WERI-Rb-1 (cell line): ENCODE measurements at regions not wholly inside any gene's neighbourhood (a gene's known extent, or its start where the extent isn't known, plus 50 kb on each side); places are given as distances from the start of the nearest gene placed in this dataset.

Experiments used
- DNase-seq: peaks from one replicate; pipeline ENCODE4 v3.0.0-alpha.2; 2020
- H3K27ac ChIP-seq: fragments of 250-450 bp; sonication (Bioruptor Pico); 2 replicates; pipeline ENCODE4 v1.5.1; 2020; ENCODE audit warnings: mild to moderate bottlenecking, moderate library complexity
- H3K27me3 ChIP-seq: fragments of 250-450 bp; sonication (Bioruptor Pico); 2 replicates; pipeline ENCODE4 v1.5.1; 2021; ENCODE audit warnings: mild to moderate bottlenecking, low read depth, moderate library complexity; ENCODE audit not compliant: insufficient read depth, severe bottlenecking
- H3K36me3 ChIP-seq: fragments of 250-450 bp; sonication (Bioruptor Pico); 2 replicates; pipeline ENCODE4 v1.5.1; 2020; ENCODE audit warnings: mild to moderate bottlenecking, moderate library complexity
- H3K4me3 ChIP-seq: 2 replicates; pipeline ENCODE4 v1.5.1; 2011; ENCODE audit warnings: low read depth, mild to moderate bottlenecking, control low read depth, low read length
- H3K9me3 ChIP-seq: fragments of 250-450 bp; sonication (Bioruptor Pico); 2 replicates; pipeline ENCODE4 v1.5.1; 2021; ENCODE audit warnings: mild to moderate bottlenecking, moderate library complexity; ENCODE audit not compliant: severe bottlenecking
- CTCF ChIP-seq: IDR thresholded peaks from 2 replicates; pipeline ENCODE4 v1.5.1; 2011; ENCODE audit warnings: low read depth, mild to moderate bottlenecking, control low read depth, inconsistent platforms, low read length

DNA sequence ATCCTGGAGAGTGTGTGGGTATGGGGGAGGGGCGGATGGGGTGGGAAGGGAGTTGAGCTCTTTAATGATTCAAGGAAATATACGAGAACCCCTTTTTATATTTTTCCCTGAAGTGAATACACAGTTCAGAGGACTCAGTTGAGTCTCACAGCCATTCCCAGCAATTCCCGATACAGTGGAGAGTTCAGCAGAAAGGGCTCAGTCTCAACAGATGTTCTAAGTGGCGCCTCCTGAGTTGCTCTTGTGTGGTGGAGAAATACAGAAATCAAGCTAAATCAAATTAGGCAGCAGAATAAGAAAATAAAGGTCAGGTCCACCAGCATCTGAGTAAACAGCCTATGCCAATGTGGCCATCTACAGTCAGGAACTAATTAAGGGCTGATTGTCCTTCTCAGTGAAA lies 372.1 kb downstream of the NR2F2 start:
- H3K27ac ChIP-seq: no peak overlapping the region
- TF ChIP-seq CTCF: no peak
- H3K9me3 ChIP-seq: no peaks in the 10 kb centered on the region
- no peak for DNase-seq
- H3K36me3 ChIP-seq: no peaks in the 10 kb centered on the region
- H3K4me3 ChIP-seq: no peak overlapping the region
- H3K27me3 ChIP-seq: peaks cover 54% of the 10 kb centered on the region

DNA sequence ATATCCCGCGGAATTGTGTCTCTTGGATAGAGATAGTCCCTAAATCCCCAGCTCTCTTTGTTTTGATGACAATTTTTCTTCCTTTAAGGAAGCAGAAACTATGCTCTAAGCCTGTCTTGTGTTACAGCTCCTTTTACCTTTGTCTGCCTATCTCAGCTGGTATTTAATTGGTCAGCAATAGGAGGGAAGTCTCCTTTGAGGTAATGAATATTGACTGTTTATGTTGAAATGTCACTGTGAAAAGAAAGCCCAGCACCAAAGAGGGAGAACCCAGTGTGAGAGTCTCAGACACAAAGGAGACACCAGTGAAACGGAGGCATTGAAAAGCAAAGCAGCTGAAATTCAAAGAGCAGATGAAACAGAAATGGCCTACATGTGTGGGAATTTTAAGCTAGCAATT lies 372.6 kb downstream of the NR2F2 start:
- no peak for TF ChIP-seq CTCF
- DNase-seq: no peak
- H3K27me3 ChIP-seq: peaks cover 50% of the 10 kb centered on the region
- no peaks in the 10 kb centered on the region for H3K9me3 ChIP-seq
- H3K27ac ChIP-seq: no peak overlapping the region
- no peak overlapping the region for H3K4me3 ChIP-seq
- H3K36me3 ChIP-seq: no peaks in the 10 kb centered on the region

DNA sequence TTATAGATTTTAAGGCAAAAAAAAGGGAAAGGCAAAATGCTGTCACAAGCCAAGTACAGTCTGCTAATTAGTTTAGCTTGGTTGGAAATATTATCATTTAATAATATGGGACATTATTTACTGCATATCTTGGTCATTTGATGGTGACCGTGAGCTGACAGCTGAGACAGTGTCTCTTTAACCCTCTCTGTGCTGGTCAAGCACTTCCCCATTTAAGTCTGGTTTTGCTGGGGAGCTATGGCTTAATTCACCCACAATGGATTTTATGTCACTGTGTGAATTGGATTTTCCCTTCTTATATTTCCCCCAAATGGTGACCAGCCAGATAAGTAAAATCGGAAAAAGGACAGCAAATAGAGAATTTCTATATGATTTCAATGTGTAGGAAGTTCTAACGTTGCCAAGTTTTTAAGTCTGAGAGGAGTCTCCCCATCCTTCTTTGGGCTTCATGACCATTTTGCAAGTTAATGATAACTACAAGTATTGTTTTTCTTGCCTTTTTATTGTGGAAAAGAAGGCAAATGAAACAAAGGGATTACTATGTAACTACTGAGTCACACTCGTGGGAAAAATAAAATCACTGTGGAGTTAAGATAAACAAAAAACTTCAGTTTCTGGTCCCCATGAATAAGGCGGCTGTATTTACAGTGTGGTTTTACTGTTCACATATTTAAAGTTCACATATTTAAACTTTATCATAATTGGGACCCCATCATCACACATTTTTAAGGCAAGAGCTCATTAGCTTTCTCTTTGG lies 373.5 kb downstream of the NR2F2 start:
- Histone ChIP-seq H3K9me3 (no peaks in the 10 kb centered on the region), H3K27me3 (peaks cover 52% of the 10 kb centered on the region), H3K4me3 (no peak overlapping the region), H3K27ac (no peak overlapping the region), H3K36me3 (no peaks in the 10 kb centered on the region)
- no peak for TF ChIP-seq CTCF
- no peak for DNase-seq

DNA sequence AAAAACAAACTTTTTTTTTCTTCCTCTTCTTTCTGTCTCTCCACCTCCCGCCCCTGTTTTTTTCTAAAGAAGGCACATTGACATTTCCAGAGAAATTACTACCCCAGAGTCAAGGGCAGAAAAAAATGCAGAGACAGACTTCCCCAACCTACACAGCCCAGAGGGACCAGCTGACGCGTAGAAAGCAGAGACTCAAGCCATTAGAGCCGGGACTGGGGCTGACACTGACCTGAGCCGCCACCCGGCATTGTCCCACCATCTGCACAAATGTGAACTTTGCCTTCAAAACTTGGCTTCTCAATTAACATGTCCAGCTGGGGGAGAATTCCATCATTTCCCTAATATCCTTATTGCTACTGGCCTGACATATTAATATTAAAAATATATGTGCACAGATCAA lies 385.6 kb downstream of the NR2F2 start:
- peaks cover 52% of the 10 kb centered on the region for H3K27me3 ChIP-seq
- no peaks in the 10 kb centered on the region for H3K9me3 ChIP-seq
- no peaks in the 10 kb centered on the region for H3K36me3 ChIP-seq
- no peak for TF ChIP-seq CTCF
- H3K27ac ChIP-seq: no peak overlapping the region
- DNase-seq: no peak
- H3K4me3 ChIP-seq: no peak overlapping the region

GRCh38 chr15:96716478-96716877 lies 386.0 kb downstream of the NR2F2 start:
- TF ChIP-seq CTCF: no peak
- Histone ChIP-seq H3K36me3 (no peaks in the 10 kb centered on the region), H3K27me3 (peaks cover 49% of the 10 kb centered on the region), H3K27ac (no peak overlapping the region), H3K9me3 (no peaks in the 10 kb centered on the region), H3K4me3 (no peak overlapping the region)
- DNase-seq: no peak

DNA sequence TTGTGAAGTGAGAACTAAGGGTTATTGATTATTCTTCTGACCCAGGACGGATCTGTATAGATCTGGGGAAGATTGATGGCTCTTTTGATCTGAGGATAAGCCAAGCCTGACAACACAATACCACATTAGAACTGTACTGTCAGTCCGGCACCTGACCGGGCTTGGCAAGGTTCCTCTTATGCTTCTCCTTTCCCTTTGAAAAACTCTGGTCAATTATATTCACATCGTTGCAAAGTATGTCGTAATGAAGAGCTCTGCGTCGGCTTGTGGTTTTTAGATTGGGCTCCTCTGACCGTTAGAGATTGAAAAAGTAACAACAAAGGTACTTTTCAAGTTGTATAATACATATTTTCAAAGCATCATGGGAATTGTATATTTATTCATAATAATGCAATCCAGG lies 389.8 kb downstream of the NR2F2 start:
- H3K27ac ChIP-seq: no peak overlapping the region
- H3K36me3 ChIP-seq: no peaks in the 10 kb centered on the region
- TF ChIP-seq CTCF: no peak
- DNase-seq: no peak
- H3K27me3 ChIP-seq: peaks cover 49% of the 10 kb centered on the region
- H3K4me3 ChIP-seq: no peak overlapping the region
- no peaks in the 10 kb centered on the region for H3K9me3 ChIP-seq
